ENCODE measurements at regions not wholly inside any gene's neighbourhood (a gene's known extent, or its start where the extent isn't known, plus 50 kb on each side); places are given as distances from the start of the nearest gene placed in this dataset.

DNA sequence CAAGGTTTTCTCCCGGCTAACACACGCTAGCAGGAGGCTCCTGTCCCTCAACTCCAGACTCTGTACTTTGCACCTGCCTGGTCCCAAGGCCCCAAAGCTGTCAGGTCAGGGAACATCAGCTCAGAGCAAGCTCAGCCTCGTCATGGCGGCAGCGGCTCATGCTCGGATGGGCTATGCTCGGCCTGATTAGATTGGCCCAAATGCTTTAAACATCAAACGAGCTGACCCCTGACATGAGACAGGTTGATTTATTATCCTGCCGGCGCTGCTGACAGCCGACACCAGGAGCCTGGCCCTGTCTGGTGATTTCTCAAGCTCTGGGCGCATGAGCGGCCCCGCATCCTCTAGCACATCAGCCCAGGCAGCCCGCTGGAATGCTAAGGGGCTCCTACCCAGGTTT, 436.4 kb downstream of the EIPR1 start:
- TF ChIP-seq, protein P1, sequence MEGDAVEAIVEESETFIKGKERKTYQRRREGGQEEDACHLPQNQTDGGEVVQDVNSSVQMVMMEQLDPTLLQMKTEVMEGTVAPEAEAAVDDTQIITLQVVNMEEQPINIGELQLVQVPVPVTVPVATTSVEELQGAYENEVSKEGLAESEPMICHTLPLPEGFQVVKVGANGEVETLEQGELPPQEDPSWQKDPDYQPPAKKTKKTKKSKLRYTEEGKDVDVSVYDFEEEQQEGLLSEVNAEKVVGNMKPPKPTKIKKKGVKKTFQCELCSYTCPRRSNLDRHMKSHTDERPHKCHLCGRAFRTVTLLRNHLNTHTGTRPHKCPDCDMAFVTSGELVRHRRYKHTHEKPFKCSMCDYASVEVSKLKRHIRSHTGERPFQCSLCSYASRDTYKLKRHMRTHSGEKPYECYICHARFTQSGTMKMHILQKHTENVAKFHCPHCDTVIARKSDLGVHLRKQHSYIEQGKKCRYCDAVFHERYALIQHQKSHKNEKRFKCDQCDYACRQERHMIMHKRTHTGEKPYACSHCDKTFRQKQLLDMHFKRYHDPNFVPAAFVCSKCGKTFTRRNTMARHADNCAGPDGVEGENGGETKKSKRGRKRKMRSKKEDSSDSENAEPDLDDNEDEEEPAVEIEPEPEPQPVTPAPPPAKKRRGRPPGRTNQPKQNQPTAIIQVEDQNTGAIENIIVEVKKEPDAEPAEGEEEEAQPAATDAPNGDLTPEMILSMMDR (IDR thresholded peaks at IDR 0.05 in 8 of 11, conservative IDR thresholded peaks at IDR 0.05 in 3 of 11), result no peak
- TF ChIP-seq POLR2AphosphoS5 (IDR thresholded peaks at IDR 0.05), result no peak

Data from spleen (tissue), 7 donors.